ENCODE measurements at regions not wholly inside any gene's neighbourhood (a gene's known extent, or its start where the extent isn't known, plus 50 kb on each side); places are given as distances from the start of the nearest gene placed in this dataset.

DNA sequence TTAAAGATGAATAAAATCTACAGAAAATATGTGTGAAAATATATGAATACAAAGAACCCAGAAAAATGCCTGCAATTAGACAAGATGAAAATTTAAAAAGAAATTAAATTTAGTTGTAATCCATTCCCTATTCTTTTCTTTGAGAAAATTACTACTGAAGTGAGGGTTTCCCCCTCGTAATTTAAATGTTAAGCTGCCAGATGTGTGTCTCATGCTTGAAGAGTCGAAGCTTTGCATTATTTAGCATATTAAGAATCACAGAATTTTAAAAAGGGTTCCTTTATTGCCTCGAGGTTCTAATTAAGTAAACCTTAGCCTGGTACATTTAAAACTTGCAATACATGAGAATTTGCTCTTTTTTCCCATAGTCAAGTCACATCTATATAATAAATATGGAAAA is 630.1 kb downstream of the TFAP2A start:
- TF ChIP-seq MYC (IDR thresholded peaks at IDR 0.05; ENCODE audit: low read depth, low read length): no peak
- no peak for TF ChIP-seq POLR2AphosphoS5 (IDR thresholded peaks at IDR 0.05; ENCODE audit: insufficient read depth, low read depth, low read length)
- TF ChIP-seq, protein P1, sequence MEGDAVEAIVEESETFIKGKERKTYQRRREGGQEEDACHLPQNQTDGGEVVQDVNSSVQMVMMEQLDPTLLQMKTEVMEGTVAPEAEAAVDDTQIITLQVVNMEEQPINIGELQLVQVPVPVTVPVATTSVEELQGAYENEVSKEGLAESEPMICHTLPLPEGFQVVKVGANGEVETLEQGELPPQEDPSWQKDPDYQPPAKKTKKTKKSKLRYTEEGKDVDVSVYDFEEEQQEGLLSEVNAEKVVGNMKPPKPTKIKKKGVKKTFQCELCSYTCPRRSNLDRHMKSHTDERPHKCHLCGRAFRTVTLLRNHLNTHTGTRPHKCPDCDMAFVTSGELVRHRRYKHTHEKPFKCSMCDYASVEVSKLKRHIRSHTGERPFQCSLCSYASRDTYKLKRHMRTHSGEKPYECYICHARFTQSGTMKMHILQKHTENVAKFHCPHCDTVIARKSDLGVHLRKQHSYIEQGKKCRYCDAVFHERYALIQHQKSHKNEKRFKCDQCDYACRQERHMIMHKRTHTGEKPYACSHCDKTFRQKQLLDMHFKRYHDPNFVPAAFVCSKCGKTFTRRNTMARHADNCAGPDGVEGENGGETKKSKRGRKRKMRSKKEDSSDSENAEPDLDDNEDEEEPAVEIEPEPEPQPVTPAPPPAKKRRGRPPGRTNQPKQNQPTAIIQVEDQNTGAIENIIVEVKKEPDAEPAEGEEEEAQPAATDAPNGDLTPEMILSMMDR (IDR thresholded peaks at IDR 0.05; ENCODE audit: extremely low read depth in 1 of 2, insufficient read depth in 1 of 2, low read depth in 1 of 2, low read length in 2 of 2): no peak
- no peak for TF ChIP-seq POLR2A (IDR thresholded peaks at IDR 0.05; ENCODE audit: low read depth, low read length)
- no peak for TF ChIP-seq MAX (IDR thresholded peaks at IDR 0.05; ENCODE audit: insufficient read depth, insufficient read length)
- TF ChIP-seq GATA2 (IDR thresholded peaks at IDR 0.05; ENCODE audit: insufficient read depth, insufficient read length, low read depth, low read length): no peak
- TF ChIP-seq EZH2 (IDR thresholded peaks at IDR 0.05; ENCODE audit: borderline replicate concordance, low read depth, low read length, severe bottlenecking): no peak
